PC-3 (cell line): ENCODE measurements at regions not wholly inside any gene's neighbourhood (a gene's known extent, or its start where the extent isn't known, plus 50 kb on each side); places are given as distances from the start of the nearest gene placed in this dataset.

Experiments
- CTCF ChIP-seq: fragments of 300-600 bp; sonication (generic); conservative IDR thresholded peaks from 2 replicates; pipeline ENCODE4 v1.5.1; 2017; ENCODE audit warnings: antibody characterized with exemption, low read depth, mild to moderate bottlenecking, low read length
- EZH2phosphoT487 ChIP-seq: fragments of 300-600 bp; sonication (generic); IDR thresholded peaks from 2 replicates; pipeline ENCODE4 v1.6.1; 2018; ENCODE audit warnings: mild to moderate bottlenecking, antibody characterized with exemption, low read length, borderline replicate concordance

- no peak for TF ChIP-seq CTCF
- TF ChIP-seq EZH2phosphoT487: no peak
These were observed 1637.9 kb upstream of the ACO1 start for GRCh38 chr9:30746589-30746988.
